ENCODE measurements at regions not wholly inside any gene's neighbourhood (a gene's known extent, or its start where the extent isn't known, plus 50 kb on each side); places are given as distances from the start of the nearest gene placed in this dataset.

DNA sequence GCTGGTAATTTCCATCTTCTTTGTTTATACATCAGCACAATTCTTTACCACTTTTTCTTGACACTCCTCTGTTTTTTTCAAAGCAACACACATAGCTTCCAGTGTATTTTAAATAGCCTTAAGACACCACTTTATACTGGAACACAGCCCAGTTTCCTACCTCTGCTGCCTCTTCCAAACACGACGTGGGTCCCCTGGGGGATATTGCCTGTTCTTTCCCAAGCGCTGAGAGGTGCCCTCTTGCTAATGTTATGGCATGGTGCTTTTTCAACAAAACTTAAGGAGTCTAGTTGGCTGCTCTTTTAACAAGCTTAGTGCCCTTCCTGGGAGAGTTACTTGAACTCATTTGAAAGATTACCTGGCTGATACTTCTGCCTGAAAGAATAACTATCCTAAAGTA lies 112.7 kb downstream of the OLFM4 start:
- CTCF ChIA-PET: no interaction called here
- in situ Hi-C loops (cut with HindIII; ENCODE audit: low pct_unique_long_range_greater_than_20kb, low sequenced_read_pairs) (no loop called here), intact Hi-C loops (cut with micrococcal nuclease; ENCODE audit: unreplicated experiment) (no loop called here)
- no peak for DNase-seq (ENCODE audit: low read depth, low spot score)
- Histone ChIP-seq H3K4me1 (ENCODE audit: control insufficient read depth, insufficient read depth, low read length) (no peaks in the 10 kb centered on the region), H3K36me3 (ENCODE audit: control insufficient read depth, insufficient read depth, low read length) (no peaks in the 10 kb centered on the region), H3K27ac (ENCODE audit: low read length) (no peak overlapping the region), H3K9me3 (ENCODE audit: control insufficient read depth, insufficient read depth, low read depth, low read length) (no peaks in the 10 kb centered on the region), H3K27me3 (ENCODE audit: control insufficient read depth, insufficient read depth, low read length) (no peaks in the 10 kb centered on the region), H3K4me3 (ENCODE audit: low read depth in 2 of 2, low read length in 2 of 2) (no peak overlapping the region)
- no peak for ATAC-seq
- POLR2A ChIA-PET: no interaction called here
- TF ChIP-seq POLR2AphosphoS5 (IDR thresholded peaks at IDR 0.05; ENCODE audit: low read depth, low read length) (no peak), TCF7L2 (IDR thresholded peaks at IDR 0.05; ENCODE audit: low read depth, low read length) (no peak), SIN3A (IDR thresholded peaks at IDR 0.05; ENCODE audit: borderline replicate concordance, insufficient read depth, low read depth, low read length) (no peak)
- TF ChIP-seq, protein P1, sequence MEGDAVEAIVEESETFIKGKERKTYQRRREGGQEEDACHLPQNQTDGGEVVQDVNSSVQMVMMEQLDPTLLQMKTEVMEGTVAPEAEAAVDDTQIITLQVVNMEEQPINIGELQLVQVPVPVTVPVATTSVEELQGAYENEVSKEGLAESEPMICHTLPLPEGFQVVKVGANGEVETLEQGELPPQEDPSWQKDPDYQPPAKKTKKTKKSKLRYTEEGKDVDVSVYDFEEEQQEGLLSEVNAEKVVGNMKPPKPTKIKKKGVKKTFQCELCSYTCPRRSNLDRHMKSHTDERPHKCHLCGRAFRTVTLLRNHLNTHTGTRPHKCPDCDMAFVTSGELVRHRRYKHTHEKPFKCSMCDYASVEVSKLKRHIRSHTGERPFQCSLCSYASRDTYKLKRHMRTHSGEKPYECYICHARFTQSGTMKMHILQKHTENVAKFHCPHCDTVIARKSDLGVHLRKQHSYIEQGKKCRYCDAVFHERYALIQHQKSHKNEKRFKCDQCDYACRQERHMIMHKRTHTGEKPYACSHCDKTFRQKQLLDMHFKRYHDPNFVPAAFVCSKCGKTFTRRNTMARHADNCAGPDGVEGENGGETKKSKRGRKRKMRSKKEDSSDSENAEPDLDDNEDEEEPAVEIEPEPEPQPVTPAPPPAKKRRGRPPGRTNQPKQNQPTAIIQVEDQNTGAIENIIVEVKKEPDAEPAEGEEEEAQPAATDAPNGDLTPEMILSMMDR (IDR thresholded peaks at IDR 0.05): no peak
- TF ChIP-seq, protein P2, sequence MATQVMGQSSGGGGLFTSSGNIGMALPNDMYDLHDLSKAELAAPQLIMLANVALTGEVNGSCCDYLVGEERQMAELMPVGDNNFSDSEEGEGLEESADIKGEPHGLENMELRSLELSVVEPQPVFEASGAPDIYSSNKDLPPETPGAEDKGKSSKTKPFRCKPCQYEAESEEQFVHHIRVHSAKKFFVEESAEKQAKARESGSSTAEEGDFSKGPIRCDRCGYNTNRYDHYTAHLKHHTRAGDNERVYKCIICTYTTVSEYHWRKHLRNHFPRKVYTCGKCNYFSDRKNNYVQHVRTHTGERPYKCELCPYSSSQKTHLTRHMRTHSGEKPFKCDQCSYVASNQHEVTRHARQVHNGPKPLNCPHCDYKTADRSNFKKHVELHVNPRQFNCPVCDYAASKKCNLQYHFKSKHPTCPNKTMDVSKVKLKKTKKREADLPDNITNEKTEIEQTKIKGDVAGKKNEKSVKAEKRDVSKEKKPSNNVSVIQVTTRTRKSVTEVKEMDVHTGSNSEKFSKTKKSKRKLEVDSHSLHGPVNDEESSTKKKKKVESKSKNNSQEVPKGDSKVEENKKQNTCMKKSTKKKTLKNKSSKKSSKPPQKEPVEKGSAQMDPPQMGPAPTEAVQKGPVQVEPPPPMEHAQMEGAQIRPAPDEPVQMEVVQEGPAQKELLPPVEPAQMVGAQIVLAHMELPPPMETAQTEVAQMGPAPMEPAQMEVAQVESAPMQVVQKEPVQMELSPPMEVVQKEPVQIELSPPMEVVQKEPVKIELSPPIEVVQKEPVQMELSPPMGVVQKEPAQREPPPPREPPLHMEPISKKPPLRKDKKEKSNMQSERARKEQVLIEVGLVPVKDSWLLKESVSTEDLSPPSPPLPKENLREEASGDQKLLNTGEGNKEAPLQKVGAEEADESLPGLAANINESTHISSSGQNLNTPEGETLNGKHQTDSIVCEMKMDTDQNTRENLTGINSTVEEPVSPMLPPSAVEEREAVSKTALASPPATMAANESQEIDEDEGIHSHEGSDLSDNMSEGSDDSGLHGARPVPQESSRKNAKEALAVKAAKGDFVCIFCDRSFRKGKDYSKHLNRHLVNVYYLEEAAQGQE (IDR thresholded peaks at IDR 0.05; ENCODE audit: insufficient read depth in 1 of 2, low read depth in 2 of 2, low read length in 1 of 2): no peak
- no TSS peak for BruUV-seq (replicated peaks)

DNA sequence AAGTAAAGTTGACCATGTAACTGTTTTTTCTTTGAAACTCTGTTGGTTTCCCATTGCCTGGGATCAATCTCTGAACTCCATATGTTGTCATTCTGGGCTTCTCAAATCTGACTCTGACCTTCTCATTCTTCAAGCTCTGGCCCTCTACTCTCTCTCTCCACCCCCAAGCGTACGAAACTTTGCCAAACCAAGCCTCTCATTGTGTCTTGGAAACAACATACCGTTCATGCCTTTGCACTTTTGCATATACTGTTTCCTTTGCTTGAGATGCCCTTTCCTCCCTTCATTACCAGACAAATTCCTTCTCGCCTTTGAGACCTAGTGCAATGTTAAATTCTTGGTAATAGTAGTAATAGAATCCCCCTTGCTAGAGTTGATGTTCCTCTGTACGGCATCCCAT lies 113.7 kb downstream of the OLFM4 start:
- Histone ChIP-seq H3K9me3 (ENCODE audit: control insufficient read depth, insufficient read depth, low read depth, low read length) (no peaks in the 10 kb centered on the region), H3K27me3 (ENCODE audit: control insufficient read depth, insufficient read depth, low read length) (no peaks in the 10 kb centered on the region), H3K4me1 (ENCODE audit: control insufficient read depth, insufficient read depth, low read length) (no peaks in the 10 kb centered on the region), H3K36me3 (ENCODE audit: control insufficient read depth, insufficient read depth, low read length) (no peaks in the 10 kb centered on the region), H3K27ac (ENCODE audit: low read length) (no peak overlapping the region), H3K4me3 (ENCODE audit: low read depth in 2 of 2, low read length in 2 of 2) (no peak overlapping the region)
- intact Hi-C loops (cut with micrococcal nuclease; ENCODE audit: unreplicated experiment): no loop called here
- in situ Hi-C loops (cut with HindIII; ENCODE audit: low pct_unique_long_range_greater_than_20kb, low sequenced_read_pairs): no loop called here
- ChIA-PET CTCF (no interaction called here), POLR2A (no interaction called here)
- no peak for ATAC-seq
- BruUV-seq (replicated peaks): no TSS peak
- TF ChIP-seq TCF7L2 (IDR thresholded peaks at IDR 0.05; ENCODE audit: low read depth, low read length) (no peak), POLR2AphosphoS5 (IDR thresholded peaks at IDR 0.05; ENCODE audit: low read depth, low read length) (no peak), SIN3A (IDR thresholded peaks at IDR 0.05; ENCODE audit: borderline replicate concordance, insufficient read depth, low read depth, low read length) (no peak)
- TF ChIP-seq, protein P2 (IDR thresholded peaks at IDR 0.05; ENCODE audit: insufficient read depth in 1 of 2, low read depth in 2 of 2, low read length in 1 of 2): no peak
- TF ChIP-seq, protein P1 (IDR thresholded peaks at IDR 0.05): no peak
- no peak for DNase-seq (ENCODE audit: low read depth, low spot score)

Measured in Panc1 (cell line).